ENCODE measurements at regions not wholly inside any gene's neighbourhood (a gene's known extent, or its start where the extent isn't known, plus 50 kb on each side); places are given as distances from the start of the nearest gene placed in this dataset.
"Not testable (repeated sequence)": the region's sequence is repeated elsewhere in the genome, so short reads cannot be mapped to it uniquely, and the experiment has no call there.

DNA sequence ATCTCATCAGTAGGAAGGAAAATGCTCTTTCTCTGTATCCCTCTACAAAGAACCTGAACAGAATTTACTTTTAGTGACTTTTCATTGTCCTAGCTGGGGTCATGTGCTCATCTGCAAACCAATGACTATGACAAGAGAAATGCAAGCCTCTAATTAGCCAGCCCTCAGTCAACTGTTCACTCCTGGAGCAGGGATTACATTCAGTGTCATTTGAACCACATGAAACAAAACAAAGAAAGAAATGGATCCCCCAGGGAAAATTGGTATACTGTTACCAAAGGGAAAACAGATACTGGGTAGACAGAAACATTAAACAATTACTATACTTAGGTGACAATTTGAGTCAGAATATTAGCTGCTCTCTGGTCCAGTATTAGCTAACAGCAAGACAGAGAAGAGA lies 173.6 kb downstream of the RCHY1 start:
- no peaks in the 10 kb centered on the region for H3K36me3 ChIP-seq (ENCODE audit: insufficient read depth, low read length)
- H3K4me1 ChIP-seq (ENCODE audit: insufficient read depth, low read length), result no peaks in the 10 kb centered on the region
- no peaks in the 10 kb centered on the region for H3K9me3 ChIP-seq (ENCODE audit: low read length)
- H3K4me3 ChIP-seq (ENCODE audit: low read depth in 1 of 2, low read length in 2 of 2), result no peak overlapping the region
- no peak overlapping the region for H3K9ac ChIP-seq (ENCODE audit: low read length)
- no peaks in the 10 kb centered on the region for H3K27me3 ChIP-seq (ENCODE audit: control insufficient read depth in 1 of 2, insufficient read depth in 2 of 2, low read length in 2 of 2)
- no peak overlapping the region for H3K27ac ChIP-seq (ENCODE audit: low read depth, low read length)

DNA sequence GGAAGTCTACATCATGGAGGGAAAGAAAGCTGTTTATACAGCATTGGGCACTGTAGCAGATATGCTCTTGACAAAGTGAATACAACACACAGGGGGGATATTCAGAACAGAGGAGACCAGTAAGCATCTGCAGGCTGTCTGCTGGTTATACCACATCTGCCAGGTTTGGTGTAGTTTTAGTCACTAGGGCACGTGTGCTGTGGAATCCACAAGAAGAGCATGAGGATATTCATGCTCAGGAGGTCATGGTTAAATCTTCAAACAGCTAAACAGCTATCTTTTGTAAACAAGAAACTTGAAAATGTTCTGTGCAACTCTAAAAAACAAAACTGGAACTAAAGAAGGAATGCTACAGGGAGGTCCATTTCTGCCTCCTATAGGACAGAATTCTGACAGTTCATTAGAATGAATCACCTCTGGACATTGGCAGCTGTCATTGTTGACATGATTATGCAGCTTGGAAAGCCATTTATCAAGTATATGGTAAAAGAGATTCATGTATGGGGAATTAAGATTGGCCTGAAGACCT lies 175.8 kb downstream of the RCHY1 start:
- H3K27me3 ChIP-seq (ENCODE audit: control insufficient read depth in 1 of 2, insufficient read depth in 2 of 2, low read length in 2 of 2), result no peaks in the 10 kb centered on the region
- no peak overlapping the region for H3K27ac ChIP-seq (ENCODE audit: low read depth, low read length)
- no peak overlapping the region for H3K9ac ChIP-seq (ENCODE audit: low read length)
- H3K4me1 ChIP-seq (ENCODE audit: insufficient read depth, low read length), result no peaks in the 10 kb centered on the region
- no peaks in the 10 kb centered on the region for H3K9me3 ChIP-seq (ENCODE audit: low read length)
- H3K36me3 ChIP-seq (ENCODE audit: insufficient read depth, low read length), result no peaks in the 10 kb centered on the region
- H3K4me3 ChIP-seq (ENCODE audit: low read depth in 1 of 2, low read length in 2 of 2), result no peak overlapping the region

DNA sequence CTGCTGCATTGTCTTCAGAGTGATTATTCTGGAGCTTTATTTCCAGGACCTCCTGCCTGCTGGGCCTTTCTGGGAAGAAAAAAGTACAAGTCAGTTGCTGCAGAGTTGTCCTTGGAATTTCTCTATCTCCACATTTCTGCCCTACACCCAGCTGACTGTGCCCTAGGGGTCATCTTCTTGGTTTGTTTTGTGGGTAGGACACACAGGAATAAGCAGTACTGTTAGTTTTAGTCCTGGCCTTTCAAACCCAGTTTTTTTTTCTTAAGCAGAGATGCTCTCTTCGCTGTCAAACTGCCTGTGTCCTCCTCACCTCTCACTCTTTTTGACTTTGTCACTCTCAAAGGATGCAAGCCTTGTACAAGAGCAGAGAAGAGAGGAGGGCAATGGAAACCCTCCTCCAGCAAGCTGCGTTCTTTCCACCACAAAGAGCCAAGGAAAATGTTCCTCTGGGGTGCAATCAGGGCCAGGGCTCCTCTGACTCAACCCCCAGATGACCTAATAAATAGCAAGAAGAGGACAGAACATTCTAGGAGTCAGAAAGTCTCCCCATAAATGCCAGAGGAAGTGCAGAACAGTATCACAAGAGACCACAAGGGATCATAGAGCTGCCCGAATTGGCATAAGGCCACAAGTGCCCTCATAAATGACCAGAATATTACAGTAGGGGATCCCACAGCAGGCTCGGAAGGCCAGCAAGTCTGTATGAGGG lies 186.2 kb downstream of the RCHY1 start:
- H3K9ac ChIP-seq (ENCODE audit: low read length), result no peak overlapping the region
- H3K9me3 ChIP-seq (ENCODE audit: low read length), result no peaks in the 10 kb centered on the region
- H3K27ac ChIP-seq (ENCODE audit: low read depth, low read length), result no peak overlapping the region
- H3K27me3 ChIP-seq (ENCODE audit: control insufficient read depth in 1 of 2, insufficient read depth in 2 of 2, low read length in 2 of 2), result no peaks in the 10 kb centered on the region
- no peak overlapping the region for H3K4me3 ChIP-seq (ENCODE audit: low read depth in 1 of 2, low read length in 2 of 2)
- no peaks in the 10 kb centered on the region for H3K4me1 ChIP-seq (ENCODE audit: insufficient read depth, low read length)
- H3K36me3 ChIP-seq (ENCODE audit: insufficient read depth, low read length), result no peaks in the 10 kb centered on the region

DNA sequence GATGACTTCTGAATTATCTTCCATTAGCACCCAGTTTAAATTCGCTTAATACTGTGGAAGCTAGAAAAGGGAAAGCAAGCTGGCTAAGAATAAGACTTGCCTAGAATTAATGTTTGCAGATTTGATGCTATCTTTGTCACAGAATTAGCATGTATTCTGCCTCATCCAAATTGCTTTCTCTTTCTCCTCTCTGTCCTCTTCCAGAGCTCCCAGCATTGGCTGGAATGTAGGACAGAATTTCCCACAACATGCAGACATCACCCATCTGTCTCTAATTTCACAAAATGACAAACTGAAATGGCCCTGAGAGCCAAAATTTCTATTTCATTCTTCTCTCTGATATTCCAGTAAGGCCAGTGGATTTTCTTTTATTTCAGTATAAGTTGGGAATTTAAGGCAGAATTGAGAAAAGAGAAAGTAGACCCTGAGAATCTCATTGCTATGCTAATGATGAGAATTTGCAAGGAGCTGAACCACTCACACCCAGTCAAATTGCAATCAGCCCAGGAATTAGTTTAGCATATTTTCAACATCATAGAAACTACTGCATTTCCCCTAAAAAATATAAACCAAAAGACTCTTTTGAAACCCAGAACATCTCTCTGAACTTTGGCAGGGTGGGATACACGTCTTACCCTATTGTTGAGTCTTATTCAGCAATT lies 188.8 kb downstream of the RCHY1 start:
- no peaks in the 10 kb centered on the region for H3K9me3 ChIP-seq (ENCODE audit: low read length)
- H3K4me3 ChIP-seq (ENCODE audit: low read depth in 1 of 2, low read length in 2 of 2), result no peak overlapping the region
- H3K36me3 ChIP-seq (ENCODE audit: insufficient read depth, low read length), result no peaks in the 10 kb centered on the region
- H3K4me1 ChIP-seq (ENCODE audit: insufficient read depth, low read length), result no peaks in the 10 kb centered on the region
- H3K27ac ChIP-seq (ENCODE audit: low read depth, low read length), result no peak overlapping the region
- H3K27me3 ChIP-seq (ENCODE audit: control insufficient read depth in 1 of 2, insufficient read depth in 2 of 2, low read length in 2 of 2), result no peaks in the 10 kb centered on the region
- no peak overlapping the region for H3K9ac ChIP-seq (ENCODE audit: low read length)

DNA sequence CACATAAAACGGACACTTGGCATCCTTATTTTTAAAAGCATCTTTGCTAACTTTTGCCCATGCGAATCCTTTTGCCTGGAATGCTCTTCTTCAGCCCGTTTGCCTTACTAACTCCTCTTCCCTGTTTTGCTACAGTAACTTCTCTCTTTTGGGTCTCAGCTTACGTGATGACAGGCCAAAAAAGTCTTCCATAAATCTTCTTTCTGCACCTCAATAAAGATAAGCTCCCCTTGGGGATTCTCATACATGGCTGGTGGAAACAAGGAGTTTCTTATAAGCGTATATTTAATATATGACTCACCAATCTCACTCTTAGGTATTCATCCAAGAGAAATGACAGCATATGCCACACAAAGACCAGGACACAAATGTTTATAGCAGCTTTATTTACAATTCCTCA lies 192.7 kb downstream of the RCHY1 start:
- no peaks in the 10 kb centered on the region for H3K9me3 ChIP-seq (ENCODE audit: low read length)
- no peaks in the 10 kb centered on the region for H3K4me1 ChIP-seq (ENCODE audit: insufficient read depth, low read length)
- no peaks in the 10 kb centered on the region for H3K36me3 ChIP-seq (ENCODE audit: insufficient read depth, low read length)
- no peak overlapping the region for H3K27ac ChIP-seq (ENCODE audit: low read depth, low read length)
- H3K9ac ChIP-seq (ENCODE audit: low read length), result no peak overlapping the region
- no peak overlapping the region for H3K4me3 ChIP-seq (ENCODE audit: low read depth in 1 of 2, low read length in 2 of 2)
- no peaks in the 10 kb centered on the region for H3K27me3 ChIP-seq (ENCODE audit: control insufficient read depth in 1 of 2, insufficient read depth in 2 of 2, low read length in 2 of 2)

DNA sequence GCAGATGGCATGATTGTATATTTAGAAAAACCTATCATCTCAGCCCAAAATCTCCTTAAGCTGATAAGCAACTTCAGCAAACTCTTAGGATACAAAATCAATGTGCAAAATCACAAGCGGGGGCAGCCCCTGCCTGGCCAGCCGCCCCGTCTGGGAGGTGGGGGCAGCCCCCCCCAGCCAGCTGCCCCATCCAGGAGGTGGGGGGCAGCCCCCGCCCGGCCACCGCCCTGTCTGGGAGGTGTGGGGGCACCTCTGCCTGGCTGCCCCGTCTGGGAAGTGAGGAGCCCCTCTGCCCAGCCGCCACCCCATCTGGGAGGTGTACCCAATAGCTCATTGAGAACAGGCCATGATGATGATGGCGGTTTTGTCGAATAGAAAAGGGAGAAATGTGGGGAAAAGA lies 196.6 kb downstream of the RCHY1 start:
- not testable (repeated sequence) for H3K4me3 ChIP-seq (ENCODE audit: low read depth in 1 of 2, low read length in 2 of 2)

DNA sequence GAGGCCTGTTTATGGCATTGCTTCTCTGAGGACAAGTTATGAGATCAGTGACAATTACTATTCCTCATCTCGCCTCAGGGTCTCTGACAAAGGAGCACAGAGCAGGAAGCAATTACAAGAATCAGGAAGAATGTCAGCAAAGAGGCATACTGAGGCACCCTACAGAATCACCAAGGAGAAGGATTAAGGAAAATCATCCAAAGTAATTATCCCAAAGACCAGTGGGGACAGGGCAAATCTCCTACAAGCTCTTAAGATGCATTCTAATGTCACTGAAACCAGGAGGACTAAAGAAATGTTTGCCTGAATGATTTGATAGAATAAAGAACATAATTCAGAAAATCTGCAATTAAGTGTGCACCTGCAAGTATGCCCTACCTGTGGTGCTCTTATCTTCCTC lies 206.2 kb downstream of the RCHY1 start:
- H3K27me3 ChIP-seq (ENCODE audit: control insufficient read depth in 1 of 2, insufficient read depth in 2 of 2, low read length in 2 of 2), result no peaks in the 10 kb centered on the region
- no peaks in the 10 kb centered on the region for H3K4me1 ChIP-seq (ENCODE audit: insufficient read depth, low read length)
- peaks cover 6% of the 10 kb centered on the region for H3K9me3 ChIP-seq (ENCODE audit: low read length)
- no peak overlapping the region for H3K27ac ChIP-seq (ENCODE audit: low read depth, low read length)
- no peak overlapping the region for H3K9ac ChIP-seq (ENCODE audit: low read length)
- H3K4me3 ChIP-seq (ENCODE audit: low read depth in 1 of 2, low read length in 2 of 2), result no peak overlapping the region
- H3K36me3 ChIP-seq (ENCODE audit: insufficient read depth, low read length), result no peaks in the 10 kb centered on the region

More for the DNA sequence above, 196.6 kb downstream of the RCHY1 start:
- H3K27me3 ChIP-seq (ENCODE audit: control insufficient read depth in 1 of 2, insufficient read depth in 2 of 2, low read length in 2 of 2); H3K36me3 ChIP-seq (ENCODE audit: insufficient read depth, low read length); H3K4me1 ChIP-seq (ENCODE audit: insufficient read depth, low read length); H3K9ac ChIP-seq (ENCODE audit: low read length); H3K9me3 ChIP-seq (ENCODE audit: low read length); H3K27ac ChIP-seq (ENCODE audit: low read depth, low read length): not testable (repeated sequence)

DNA sequence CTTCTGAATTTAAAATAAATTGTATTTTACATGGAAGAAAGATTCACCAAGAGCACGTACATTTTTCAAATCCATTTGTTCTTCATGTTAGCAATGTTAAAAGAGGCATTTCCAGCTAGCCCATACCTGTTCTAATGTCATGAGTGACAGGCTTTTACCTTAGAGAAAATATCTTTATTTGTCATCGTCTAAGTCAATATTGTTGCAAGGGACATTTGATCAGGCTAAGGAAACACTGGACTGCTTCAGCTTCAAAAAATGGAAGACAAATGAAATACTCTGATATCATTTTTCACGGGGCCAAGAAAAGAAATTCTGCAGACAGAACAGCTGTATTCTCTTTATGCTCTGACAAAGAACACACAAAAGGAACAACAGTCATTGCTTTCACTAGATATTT lies 207.7 kb downstream of the RCHY1 start:
- no peaks in the 10 kb centered on the region for H3K36me3 ChIP-seq (ENCODE audit: insufficient read depth, low read length)
- no peak overlapping the region for H3K4me3 ChIP-seq (ENCODE audit: low read depth in 1 of 2, low read length in 2 of 2)
- H3K27ac ChIP-seq (ENCODE audit: low read depth, low read length), result no peak overlapping the region
- H3K9me3 ChIP-seq (ENCODE audit: low read length), result peaks cover 6% of the 10 kb centered on the region
- H3K4me1 ChIP-seq (ENCODE audit: insufficient read depth, low read length), result no peaks in the 10 kb centered on the region
- no peaks in the 10 kb centered on the region for H3K27me3 ChIP-seq (ENCODE audit: control insufficient read depth in 1 of 2, insufficient read depth in 2 of 2, low read length in 2 of 2)
- no peak overlapping the region for H3K9ac ChIP-seq (ENCODE audit: low read length)

DNA sequence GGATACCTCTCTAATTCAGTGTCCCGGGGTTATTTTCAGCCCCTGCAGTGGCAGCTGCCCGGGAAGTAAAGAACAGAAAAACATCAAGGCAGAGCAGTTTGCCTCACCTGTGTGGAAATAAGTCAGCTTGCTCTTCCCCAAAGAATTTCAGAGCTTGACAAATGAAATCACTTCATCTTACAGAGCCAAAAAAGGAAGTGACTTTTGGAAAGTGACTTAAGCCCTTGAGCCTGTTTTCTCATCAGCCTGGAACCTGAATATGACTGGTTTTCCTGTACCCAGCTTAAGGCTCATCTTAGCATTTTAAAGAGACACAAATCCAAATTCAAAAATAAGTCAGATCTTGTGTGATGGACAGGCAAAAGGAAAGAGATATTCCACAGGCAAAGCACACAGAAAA lies 211.6 kb downstream of the RCHY1 start:
- H3K4me3 ChIP-seq (ENCODE audit: low read depth in 1 of 2, low read length in 2 of 2), result no peak overlapping the region
- H3K9me3 ChIP-seq (ENCODE audit: low read length), result no peaks in the 10 kb centered on the region
- H3K27me3 ChIP-seq (ENCODE audit: control insufficient read depth in 1 of 2, insufficient read depth in 2 of 2, low read length in 2 of 2), result no peaks in the 10 kb centered on the region
- H3K4me1 ChIP-seq (ENCODE audit: insufficient read depth, low read length), result no peaks in the 10 kb centered on the region
- no peak overlapping the region for H3K9ac ChIP-seq (ENCODE audit: low read length)
- H3K36me3 ChIP-seq (ENCODE audit: insufficient read depth, low read length), result no peaks in the 10 kb centered on the region
- no peak overlapping the region for H3K27ac ChIP-seq (ENCODE audit: low read depth, low read length)

DNA sequence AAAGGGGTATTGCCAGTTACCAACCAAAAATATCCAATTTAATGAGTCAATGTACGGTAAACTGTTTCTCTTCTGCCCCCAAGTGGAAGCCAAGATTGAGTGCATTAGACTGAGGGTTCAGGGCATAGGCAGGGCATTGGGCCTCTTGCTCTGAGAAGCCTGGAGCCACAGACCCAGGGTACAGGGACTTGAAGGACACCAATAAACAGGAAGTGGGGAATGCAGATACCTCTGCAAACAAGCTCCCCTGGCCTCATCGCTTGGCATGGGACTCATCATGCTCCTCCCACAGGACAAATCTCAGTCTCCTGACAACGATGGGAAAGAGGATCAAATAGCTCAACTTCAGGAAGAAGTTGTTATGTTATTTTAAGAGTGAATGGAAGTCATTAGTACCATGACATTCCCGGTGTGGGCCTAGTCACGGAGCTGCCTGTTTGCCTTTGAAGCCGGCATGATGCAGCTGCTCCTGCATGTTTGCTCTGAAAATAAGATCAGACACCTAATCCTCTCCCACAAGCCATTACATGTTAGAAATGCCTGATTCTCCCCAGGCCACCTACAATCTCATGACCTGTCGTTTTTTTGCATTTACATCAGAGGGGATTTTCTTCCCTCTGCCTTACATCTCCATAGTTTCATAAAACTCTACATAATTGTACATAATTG lies 224.2 kb downstream of the RCHY1 start:
- H3K4me3 ChIP-seq (ENCODE audit: low read depth in 1 of 2, low read length in 2 of 2), result no peak overlapping the region
- H3K27me3 ChIP-seq (ENCODE audit: control insufficient read depth in 1 of 2, insufficient read depth in 2 of 2, low read length in 2 of 2), result no peaks in the 10 kb centered on the region
- H3K4me1 ChIP-seq (ENCODE audit: insufficient read depth, low read length), result peaks cover 4% of the 10 kb centered on the region
- no peak overlapping the region for H3K27ac ChIP-seq (ENCODE audit: low read depth, low read length)
- H3K36me3 ChIP-seq (ENCODE audit: insufficient read depth, low read length), result no peaks in the 10 kb centered on the region
- H3K9me3 ChIP-seq (ENCODE audit: low read length), result no peaks in the 10 kb centered on the region
- H3K9ac ChIP-seq (ENCODE audit: low read length), result no peak overlapping the region

DNA sequence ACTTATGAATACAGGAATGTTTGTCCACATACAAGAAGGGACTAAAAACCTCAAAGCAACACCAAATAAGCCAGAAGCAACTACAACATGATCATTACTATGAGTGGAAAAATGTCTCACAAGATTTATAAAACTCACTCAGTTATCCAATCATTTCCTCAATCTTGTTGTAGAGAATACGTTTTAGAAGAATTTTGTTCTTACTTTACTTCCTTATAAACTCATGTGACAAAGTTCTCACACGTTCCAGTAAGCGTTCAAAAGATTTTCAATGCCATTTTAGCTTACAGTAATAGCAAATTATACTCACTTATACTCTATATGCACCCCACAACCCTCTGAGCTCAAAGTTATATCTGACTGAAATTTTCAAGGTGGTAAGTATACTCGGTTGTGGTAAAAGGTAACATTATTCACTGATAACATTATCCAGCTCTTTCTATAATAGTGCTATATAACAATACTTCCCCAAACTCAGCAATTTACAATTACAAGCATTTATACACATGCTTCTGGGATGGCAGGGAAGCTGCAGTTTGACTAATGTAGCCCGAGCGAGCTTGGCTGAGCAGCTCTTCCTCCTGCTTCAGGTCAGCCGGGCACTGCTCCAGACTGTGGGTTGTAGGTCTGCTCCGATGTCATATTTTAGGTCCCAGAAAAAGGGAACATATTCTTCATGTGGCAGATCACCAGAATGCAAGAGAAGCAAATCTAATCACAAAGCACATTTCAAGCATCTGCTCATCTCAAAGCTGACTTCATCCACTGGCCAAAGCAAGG lies 226.3 kb downstream of the RCHY1 start:
- H3K36me3 ChIP-seq (ENCODE audit: insufficient read depth, low read length), result no peaks in the 10 kb centered on the region
- H3K9me3 ChIP-seq (ENCODE audit: low read length), result no peaks in the 10 kb centered on the region
- H3K4me3 ChIP-seq (ENCODE audit: low read depth in 1 of 2, low read length in 2 of 2), result no peak overlapping the region
- no peak overlapping the region for H3K9ac ChIP-seq (ENCODE audit: low read length)
- no peak overlapping the region for H3K27ac ChIP-seq (ENCODE audit: low read depth, low read length)
- H3K4me1 ChIP-seq (ENCODE audit: insufficient read depth, low read length), result peaks cover 4% of the 10 kb centered on the region
- H3K27me3 ChIP-seq (ENCODE audit: control insufficient read depth in 1 of 2, insufficient read depth in 2 of 2, low read length in 2 of 2), result no peaks in the 10 kb centered on the region

Data from muscle layer of colon (tissue), 2 donors.